DND-41 (cell line): ENCODE measurements at regions not wholly inside any gene's neighbourhood (a gene's known extent, or its start where the extent isn't known, plus 50 kb on each side); places are given as distances from the start of the nearest gene placed in this dataset.

Experiments used
- ATAC-seq: fragments of 200-7000 bp; cut with Tn5 transposase; 3 replicates; pipeline ENCODE4 v1.9.1; 2021; ENCODE audit warnings: low read depth; ENCODE audit not compliant: insufficient read depth
- DNase-seq: peaks from one replicate; pipeline ENCODE4 v3.0.0-alpha.2; 2020
- H2AFZ ChIP-seq: 2 replicates; pipeline ENCODE4 v1.6.0; 2012; ENCODE audit warnings: low read depth, low read length
- H3K27ac ChIP-seq: 2 replicates; pipeline ENCODE4 v1.5.1; 2012; ENCODE audit warnings: low read length, inconsistent platforms
- H3K27me3 ChIP-seq: fragments of 200-600 bp; sonication (generic); 2 replicates; pipeline ENCODE4 v1.6.0; 2012; ENCODE audit warnings: low read length, mild to moderate bottlenecking, inconsistent platforms; ENCODE audit not compliant: insufficient read depth, poor library complexity
- H3K36me3 ChIP-seq: 2 replicates; pipeline ENCODE4 v1.5.1; 2012; ENCODE audit warnings: low read length, inconsistent platforms; ENCODE audit not compliant: insufficient read depth
- H3K4me1 ChIP-seq: 2 replicates; pipeline ENCODE4 v1.5.1; 2012; ENCODE audit warnings: mild to moderate bottlenecking, low read length; ENCODE audit not compliant: insufficient read depth
- H3K4me2 ChIP-seq: 2 replicates; pipeline ENCODE4 v1.6.0; 2012; ENCODE audit warnings: mild to moderate bottlenecking, moderate library complexity, low read length, inconsistent platforms; ENCODE audit not compliant: insufficient read depth
- H3K4me3 ChIP-seq, 2 experiments: fragments of 200-600 bp in 1 of 2; shearing (Covaris generic) in 1 of 2; 2 replicates each; pipeline ENCODE4 v1.5.1; 2012 to 2016; ENCODE audit warnings: inconsistent platforms in 2 of 2, low read length in 2 of 2, mild to moderate bottlenecking in 2 of 2, low read depth in 1 of 2, moderate library complexity in 1 of 2
- H3K79me2 ChIP-seq: 2 replicates; pipeline ENCODE4 v1.6.0; 2012; ENCODE audit warnings: low read length, inconsistent platforms; ENCODE audit not compliant: insufficient read depth
- H3K9ac ChIP-seq: 2 replicates; pipeline ENCODE4 v1.6.0; 2012; ENCODE audit warnings: low read depth, mild to moderate bottlenecking, inconsistent platforms, low read length, moderate library complexity
- H3K9me3 ChIP-seq: 2 replicates; pipeline ENCODE4 v1.5.1; 2012; ENCODE audit warnings: low read length, moderate library complexity, mild to moderate bottlenecking, inconsistent platforms; ENCODE audit not compliant: insufficient read depth, severe bottlenecking
- H4K20me1 ChIP-seq: 2 replicates; pipeline ENCODE4 v1.6.0; 2012; ENCODE audit warnings: low read length; ENCODE audit not compliant: insufficient read depth
- CTCF ChIP-seq: IDR thresholded peaks from 2 replicates; pipeline ENCODE4 v1.5.1; 2012; ENCODE audit warnings: borderline replicate concordance, low read length, moderate library complexity, mild to moderate bottlenecking; ENCODE audit not compliant: poor library complexity, severe bottlenecking; ENCODE audit errors: extremely low read depth
- EZH2 ChIP-seq: IDR thresholded peaks from 3 replicates; pipeline ENCODE4 v1.6.1; 2012; ENCODE audit warnings: borderline replicate concordance, low read depth, mild to moderate bottlenecking, moderate library complexity, low read length, inconsistent platforms; ENCODE audit not compliant: severe bottlenecking

GRCh38 chr6:48212501-48212900, 101.5 kb upstream of the PTCHD4 start:
- Histone ChIP-seq H3K4me2 (no peak overlapping the region), H3K36me3 (no peaks in the 10 kb centered on the region), H3K9me3 (no peaks in the 10 kb centered on the region), H3K79me2 (no peaks in the 10 kb centered on the region), H3K27me3 (no peaks in the 10 kb centered on the region), H3K27ac (no peak overlapping the region), H2AFZ (no peak overlapping the region), H3K4me3 (no peak overlapping the region), H3K4me1 (no peaks in the 10 kb centered on the region), H3K9ac (no peak overlapping the region), H4K20me1 (no peaks in the 10 kb centered on the region)
- no peak for ATAC-seq
- TF ChIP-seq CTCF = no peak
- TF ChIP-seq EZH2 = no peak
- DNase-seq = no peak

GRCh38 chr6:48206091-48206490, 95.1 kb upstream of the PTCHD4 start:
- peaks cover 4% of the 10 kb centered on the region; the same call in 1 of the 2 replicates for H3K4me1 ChIP-seq
- ATAC-seq (no peak), DNase-seq (no peak)
- no peak overlapping the region for H3K4me3 ChIP-seq
- H3K27ac ChIP-seq = no peak overlapping the region
- H4K20me1 ChIP-seq = no peaks in the 10 kb centered on the region
- H2AFZ ChIP-seq = no peak overlapping the region
- TF ChIP-seq CTCF (no peak), EZH2 (no peak)
- H3K9ac ChIP-seq = no peak overlapping the region
- H3K9me3 ChIP-seq = no peaks in the 10 kb centered on the region
- no peaks in the 10 kb centered on the region for H3K79me2 ChIP-seq
- no peak overlapping the region for H3K4me2 ChIP-seq
- H3K36me3 ChIP-seq = no peaks in the 10 kb centered on the region
- no peaks in the 10 kb centered on the region for H3K27me3 ChIP-seq

GRCh38 chr6:48200869-48201390, 89.9 kb upstream of the PTCHD4 start:
- Histone ChIP-seq H3K4me3 (no peak overlapping the region), H3K4me1 (no peaks in the 10 kb centered on the region), H2AFZ (no peak overlapping the region), H3K27ac (no peak overlapping the region), H3K36me3 (no peaks in the 10 kb centered on the region), H3K4me2 (no peak overlapping the region), H3K9ac (no peak overlapping the region), H3K79me2 (no peaks in the 10 kb centered on the region), H4K20me1 (no peaks in the 10 kb centered on the region), H3K9me3 (no peaks in the 10 kb centered on the region), H3K27me3 (no peaks in the 10 kb centered on the region)
- ATAC-seq (no peak), DNase-seq (no peak)
- TF ChIP-seq CTCF (no peak), EZH2 (no peak)

GRCh38 chr6:48199499-48199898, 88.5 kb upstream of the PTCHD4 start:
- DNase-seq = no peak
- Histone ChIP-seq H3K4me3 (no peak overlapping the region), H2AFZ (no peak overlapping the region), H3K4me2 (no peak overlapping the region), H3K27me3 (no peaks in the 10 kb centered on the region), H3K27ac (no peak overlapping the region), H3K4me1 (no peaks in the 10 kb centered on the region), H4K20me1 (no peaks in the 10 kb centered on the region), H3K9ac (no peak overlapping the region), H3K9me3 (no peaks in the 10 kb centered on the region), H3K36me3 (no peaks in the 10 kb centered on the region), H3K79me2 (no peaks in the 10 kb centered on the region)
- no peak for TF ChIP-seq EZH2
- TF ChIP-seq CTCF = no peak
- no peak for ATAC-seq
